ENCODE measurements at regions not wholly inside any gene's neighbourhood (a gene's known extent, or its start where the extent isn't known, plus 50 kb on each side); places are given as distances from the start of the nearest gene placed in this dataset.

DNA sequence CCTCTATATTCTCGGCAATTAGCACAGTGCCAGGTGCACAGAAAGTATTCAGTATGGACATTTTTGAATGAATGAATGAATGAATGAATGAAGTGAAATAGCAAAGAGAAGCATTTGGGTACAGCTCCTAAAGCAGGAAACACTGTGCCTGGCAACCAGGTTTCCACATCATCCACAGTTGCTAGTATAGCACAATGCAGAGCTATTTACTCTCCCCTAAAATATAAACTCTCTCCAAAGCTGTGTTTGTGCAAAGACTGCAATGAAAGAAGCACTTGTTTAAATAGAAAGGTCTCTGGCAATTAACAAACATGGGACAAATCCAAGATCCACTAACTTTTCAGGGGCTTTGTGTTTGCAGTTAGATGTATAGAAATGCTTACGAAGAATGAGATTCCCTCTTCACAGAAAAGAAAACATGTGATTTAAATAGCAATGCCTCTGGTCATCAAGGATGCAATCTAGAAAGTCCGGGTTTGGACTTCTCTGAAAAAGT, 103.0 kb upstream of the OPCML start:
- TF ChIP-seq RAD21 (IDR thresholded peaks at IDR 0.05; ENCODE audit: low read length) = no peak
- no peak for TF ChIP-seq CTCF (conservative IDR thresholded peaks at IDR 0.05; ENCODE audit: low read depth, low read length)
- TF ChIP-seq, protein P1, sequence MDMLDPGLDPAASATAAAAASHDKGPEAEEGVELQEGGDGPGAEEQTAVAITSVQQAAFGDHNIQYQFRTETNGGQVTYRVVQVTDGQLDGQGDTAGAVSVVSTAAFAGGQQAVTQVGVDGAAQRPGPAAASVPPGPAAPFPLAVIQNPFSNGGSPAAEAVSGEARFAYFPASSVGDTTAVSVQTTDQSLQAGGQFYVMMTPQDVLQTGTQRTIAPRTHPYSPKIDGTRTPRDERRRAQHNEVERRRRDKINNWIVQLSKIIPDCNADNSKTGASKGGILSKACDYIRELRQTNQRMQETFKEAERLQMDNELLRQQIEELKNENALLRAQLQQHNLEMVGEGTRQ (IDR thresholded peaks at IDR 0.05; ENCODE audit: low read depth, low read length) = no peak
- no peak for TF ChIP-seq CEBPB (IDR thresholded peaks at IDR 0.05; ENCODE audit: low read depth, low read length)
- TF ChIP-seq POLR2A (IDR thresholded peaks at IDR 0.05; ENCODE audit: low read depth, low read length) = no peak
- TF ChIP-seq MXI1 (IDR thresholded peaks at IDR 0.05; ENCODE audit: borderline replicate concordance, low read depth, low read length) = no peak
- no peak for TF ChIP-seq MAFK (IDR thresholded peaks at IDR 0.05; ENCODE audit: low read depth, low read length)
- no peak for TF ChIP-seq CHD1 (IDR thresholded peaks at IDR 0.05; ENCODE audit: low read depth, low read length)
- TF ChIP-seq RCOR1 (IDR thresholded peaks at IDR 0.05; ENCODE audit: insufficient replicate concordance, low read length) = no peak
- no peak for TF ChIP-seq BHLHE40 (IDR thresholded peaks at IDR 0.05; ENCODE audit: low read depth, low read length)
- TF ChIP-seq SMC3 (IDR thresholded peaks at IDR 0.05; ENCODE audit: low read depth, low read length) = no peak
- TF ChIP-seq RFX5 (IDR thresholded peaks at IDR 0.05; ENCODE audit: low read depth, low read length) = no peak
